HG03378 (cell line): ENCODE measurements at regions not wholly inside any gene's neighbourhood (a gene's known extent, or its start where the extent isn't known, plus 50 kb on each side); places are given as distances from the start of the nearest gene placed in this dataset.

Experiments
- ATAC-seq: cut with Tn5 transposase; IDR thresholded peaks from one replicate; pipeline ENCODE4 v1.9.1; 2021; ENCODE audit warnings: mild to moderate bottlenecking, moderate library complexity; ENCODE audit not compliant: unreplicated experiment

DNA sequence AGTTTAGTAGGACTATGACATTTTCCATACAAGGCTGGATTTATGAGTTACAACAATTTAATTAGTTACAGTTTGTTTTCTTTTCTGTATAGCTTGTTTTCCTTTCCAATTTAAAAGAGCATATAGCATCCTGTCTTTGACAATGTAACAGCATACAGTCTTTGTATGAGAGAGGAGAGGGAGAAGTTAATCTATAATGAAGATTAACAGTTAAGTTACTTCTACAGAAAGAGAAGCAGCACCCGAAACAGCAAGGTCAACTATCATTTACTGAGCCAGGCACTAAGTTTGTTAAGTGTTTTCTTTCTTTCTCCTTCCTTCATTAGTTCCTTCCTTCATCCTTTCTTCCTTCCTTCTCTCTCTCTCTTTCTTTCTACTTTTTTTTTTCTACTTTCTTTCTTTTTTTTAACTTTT is 52.3 kb upstream of the RAB4A start:
- no peak for ATAC-seq

DNA sequence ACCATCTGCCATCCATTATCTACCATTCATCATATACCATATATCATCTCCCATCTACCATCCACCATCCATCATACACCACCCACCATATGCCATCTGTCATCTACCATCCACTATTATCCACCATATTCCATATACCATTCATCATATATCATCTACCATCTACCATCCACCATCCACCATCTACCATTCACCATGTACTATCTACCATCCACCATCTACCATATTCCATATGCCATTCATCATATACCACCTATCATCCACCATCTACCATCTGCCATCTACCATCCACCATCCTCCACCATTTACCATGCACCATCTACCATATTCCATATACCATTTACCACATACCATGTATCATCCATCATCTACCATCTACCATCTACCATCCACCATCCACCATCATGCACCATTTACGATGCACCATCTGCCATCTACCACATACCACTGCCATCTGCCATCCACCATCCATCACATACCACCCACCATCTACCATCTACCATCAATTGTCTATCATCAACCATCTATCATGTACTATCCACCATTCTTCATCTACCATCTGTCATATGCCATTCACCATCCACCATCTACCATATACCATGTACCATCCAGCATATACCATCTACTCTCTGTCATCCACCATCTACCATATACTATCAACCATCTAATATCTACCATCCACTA is 50.6 kb upstream of the RAB4A start:
- no peak for ATAC-seq

- no peak for ATAC-seq
Observed at GRCh38 chr1:229221106-229222019, 49.5 kb upstream of the RAB4A start.
